Keratinocyte (primary cell): ENCODE measurements at regions not wholly inside any gene's neighbourhood (a gene's known extent, or its start where the extent isn't known, plus 50 kb on each side); places are given as distances from the start of the nearest gene placed in this dataset.

Source experiments
- DNase-seq: peaks from one replicate; pipeline ENCODE4 v3.0.0-alpha.2; 2011; ENCODE audit warnings: low read depth, missing footprints, low spot score
- FAIRE-seq: peaks from 2 replicates; lab custom pipeline; 2011; peaks lifted over from hg19 to GRCh38; lab: Jason Lieb, UNC
- H2AFZ ChIP-seq: 2 replicates; pipeline ENCODE4 v1.6.0; 2012; ENCODE audit warnings: low read length, control low read depth, inconsistent platforms; ENCODE audit not compliant: control insufficient read depth
- H3K27ac ChIP-seq: 2 replicates; pipeline ENCODE4 v1.5.1; 2011; ENCODE audit warnings: low read length; ENCODE audit not compliant: control insufficient read depth, insufficient read depth
- H3K27me3 ChIP-seq: 3 replicates; pipeline ENCODE4 v1.6.0; 2011; ENCODE audit warnings: low read length; ENCODE audit not compliant: control insufficient read depth, insufficient read depth; ENCODE audit errors: extremely low read depth
- H3K36me3 ChIP-seq, 2 experiments: 2 replicates in 1 of 2; 3 replicates in 1 of 2; pipeline ENCODE4 v1.5.1; 2011; ENCODE audit warnings: low read length in 2 of 2, mild to moderate bottlenecking in 1 of 2; ENCODE audit not compliant: control insufficient read depth in 2 of 2, insufficient read depth in 2 of 2; ENCODE audit errors: extremely low read depth in 1 of 2
- H3K4me1 ChIP-seq: 3 replicates; pipeline ENCODE4 v1.5.1; 2011; ENCODE audit warnings: low read length; ENCODE audit not compliant: control insufficient read depth, insufficient read depth; ENCODE audit errors: extremely low read depth
- H3K4me2 ChIP-seq: 3 replicates; pipeline ENCODE4 v1.6.0; 2011; ENCODE audit warnings: low read depth, low read length; ENCODE audit not compliant: control insufficient read depth, insufficient read depth; ENCODE audit errors: extremely low read depth
- H3K4me3 ChIP-seq, 3 experiments: fragments of 200-600 bp in 1 of 3; sonication (generic) in 1 of 3; 2 replicates in 2 of 3; 3 replicates in 1 of 3; pipeline ENCODE4 v1.5.1; 2011 to 2016; ENCODE audit warnings: low read length in 3 of 3, mild to moderate bottlenecking in 3 of 3, control low read depth in 2 of 3, inconsistent platforms in 1 of 3, low read depth in 1 of 3, mixed read lengths in 1 of 3, mixed run types in 1 of 3, moderate library complexity in 1 of 3; ENCODE audit not compliant: control insufficient read depth in 2 of 3, insufficient read depth in 2 of 3; ENCODE audit errors: extremely low read depth in 1 of 3
- H3K79me2 ChIP-seq: 2 replicates; pipeline ENCODE4 v1.6.0; 2012; ENCODE audit warnings: low read length; ENCODE audit not compliant: control insufficient read depth, insufficient read depth
- H3K9ac ChIP-seq: 3 replicates; pipeline ENCODE4 v1.6.0; 2011; ENCODE audit warnings: low read length; ENCODE audit not compliant: control insufficient read depth, insufficient read depth; ENCODE audit errors: extremely low read depth
- H3K9me1 ChIP-seq: 3 replicates; pipeline ENCODE4 v1.6.0; 2011; ENCODE audit warnings: low read length; ENCODE audit not compliant: control insufficient read depth, insufficient read depth; ENCODE audit errors: extremely low read depth
- H3K9me3 ChIP-seq: 2 replicates; pipeline ENCODE4 v1.5.1; 2012; ENCODE audit warnings: low read depth, low read length; ENCODE audit not compliant: control insufficient read depth
- H4K20me1 ChIP-seq: 3 replicates; pipeline ENCODE4 v1.6.0; 2011; ENCODE audit warnings: low read length; ENCODE audit not compliant: control insufficient read depth, insufficient read depth; ENCODE audit errors: extremely low read depth
- EZH2 ChIP-seq: IDR thresholded peaks from one replicate; pipeline ENCODE4 v1.6.1; 2012; ENCODE audit warnings: inconsistent platforms, mild to moderate bottlenecking, low read length, moderate library complexity
- dilution Hi-C: fragments of 300-500 bp; cut with MboI; formaldehyde crosslinking; loops from one replicate; pipeline ENCODE4 v1.7.0; 2020; ENCODE audit warnings: low sequenced_read_pairs; ENCODE audit not compliant: extremely low pct_ligation_motif_present
- TF ChIP-seq, protein P1 (sequence below), 3 experiments: IDR thresholded peaks in 1 of 3; conservative IDR thresholded peaks in 1 of 3; optimal IDR thresholded peaks in 1 of 3; 2 replicates in 2 of 3; 3 replicates in 1 of 3; pipeline versions ENCODE3 to v1.5.1; 2011; ENCODE audit warnings: low read length in 3 of 3, mild to moderate bottlenecking in 3 of 3, moderate library complexity in 2 of 3, control low read depth in 1 of 3, inconsistent platforms in 1 of 3; ENCODE audit not compliant: insufficient read depth in 2 of 3; ENCODE audit errors: extremely low read depth in 1 of 3

- Histone ChIP-seq H3K79me2 (no peaks in the 10 kb centered on the region), H3K4me3 (no peak overlapping the region), H2AFZ (no peak overlapping the region), H3K4me2 (no peak overlapping the region), H4K20me1 (no peaks in the 10 kb centered on the region), H3K9me3 (peaks cover 4% of the 10 kb centered on the region), H3K9me1 (no peaks in the 10 kb centered on the region), H3K27me3 (no peaks in the 10 kb centered on the region), H3K9ac (no peak overlapping the region), H3K36me3 (no peaks in the 10 kb centered on the region), H3K27ac (no peak overlapping the region), H3K4me1 (no peaks in the 10 kb centered on the region)
- DNase-seq (no peak), FAIRE-seq (no peak)
- TF ChIP-seq, protein P1, sequence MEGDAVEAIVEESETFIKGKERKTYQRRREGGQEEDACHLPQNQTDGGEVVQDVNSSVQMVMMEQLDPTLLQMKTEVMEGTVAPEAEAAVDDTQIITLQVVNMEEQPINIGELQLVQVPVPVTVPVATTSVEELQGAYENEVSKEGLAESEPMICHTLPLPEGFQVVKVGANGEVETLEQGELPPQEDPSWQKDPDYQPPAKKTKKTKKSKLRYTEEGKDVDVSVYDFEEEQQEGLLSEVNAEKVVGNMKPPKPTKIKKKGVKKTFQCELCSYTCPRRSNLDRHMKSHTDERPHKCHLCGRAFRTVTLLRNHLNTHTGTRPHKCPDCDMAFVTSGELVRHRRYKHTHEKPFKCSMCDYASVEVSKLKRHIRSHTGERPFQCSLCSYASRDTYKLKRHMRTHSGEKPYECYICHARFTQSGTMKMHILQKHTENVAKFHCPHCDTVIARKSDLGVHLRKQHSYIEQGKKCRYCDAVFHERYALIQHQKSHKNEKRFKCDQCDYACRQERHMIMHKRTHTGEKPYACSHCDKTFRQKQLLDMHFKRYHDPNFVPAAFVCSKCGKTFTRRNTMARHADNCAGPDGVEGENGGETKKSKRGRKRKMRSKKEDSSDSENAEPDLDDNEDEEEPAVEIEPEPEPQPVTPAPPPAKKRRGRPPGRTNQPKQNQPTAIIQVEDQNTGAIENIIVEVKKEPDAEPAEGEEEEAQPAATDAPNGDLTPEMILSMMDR (optimal IDR thresholded peaks at IDR 0.05 in 1 of 3, IDR thresholded peaks at IDR 0.05 in 1 of 3, conservative IDR thresholded peaks at IDR 0.05 in 1 of 3; ENCODE audit: extremely low read depth in 1 of 3, insufficient read depth in 2 of 3, low read length in 3 of 3) = no peak
- TF ChIP-seq EZH2 = no peak
- dilution Hi-C loops = no loop called here
Measured at GRCh38 chr11:135069890-135070289, 657.8 kb upstream of the B3GAT1 start.

DNA sequence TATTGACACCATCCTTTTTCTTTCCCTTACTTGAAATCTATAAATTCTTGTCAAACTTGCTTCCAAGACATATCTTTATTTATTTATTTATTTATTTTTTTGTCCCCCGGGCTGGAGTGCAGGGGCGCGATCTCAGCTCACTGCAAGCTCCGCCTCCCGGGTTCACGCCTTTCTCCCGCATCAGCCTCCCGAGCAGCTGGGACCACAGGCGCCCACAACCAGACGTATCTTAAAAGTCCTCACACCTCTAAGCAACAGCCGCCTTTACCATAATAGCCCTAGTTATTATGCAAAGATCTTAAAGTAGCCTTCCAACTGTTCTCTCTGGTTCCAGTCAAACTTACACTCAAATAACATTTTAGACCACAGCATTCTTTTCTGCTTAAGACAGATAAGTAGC is 657.0 kb upstream of the B3GAT1 start:
- no peak for DNase-seq
- H3K4me1 ChIP-seq = no peaks in the 10 kb centered on the region
- dilution Hi-C loops = no loop called here
- H3K27ac ChIP-seq = no peak overlapping the region
- H3K9ac ChIP-seq = no peak overlapping the region
- no peaks in the 10 kb centered on the region for H3K79me2 ChIP-seq
- no peak overlapping the region for H3K4me2 ChIP-seq
- no peaks in the 10 kb centered on the region for H3K9me1 ChIP-seq
- H3K9me3 ChIP-seq = peaks cover 2% of the 10 kb centered on the region
- H3K4me3 ChIP-seq = no peak overlapping the region
- TF ChIP-seq EZH2 = no peak
- TF ChIP-seq, protein P1 (optimal IDR thresholded peaks at IDR 0.05 in 1 of 3, IDR thresholded peaks at IDR 0.05 in 1 of 3, conservative IDR thresholded peaks at IDR 0.05 in 1 of 3; ENCODE audit: extremely low read depth in 1 of 3, insufficient read depth in 2 of 3, low read length in 3 of 3) = no peak
- FAIRE-seq = no peak
- no peaks in the 10 kb centered on the region for H3K27me3 ChIP-seq
- no peaks in the 10 kb centered on the region for H3K36me3 ChIP-seq
- H2AFZ ChIP-seq = no peak overlapping the region
- H4K20me1 ChIP-seq = no peaks in the 10 kb centered on the region
